CD4-positive, alpha-beta T cell treated with Interleukin-15 for 4 hours (primary cell): ENCODE measurements at regions not wholly inside any gene's neighbourhood (a gene's known extent, or its start where the extent isn't known, plus 50 kb on each side); places are given as distances from the start of the nearest gene placed in this dataset.
A peak's percentile ranks its signal among the peaks of the same experiment; 100 is the strongest.

ENCODE experiments used
- DNase-seq: peaks from one replicate; pipeline ENCODE4 v3.0.0-alpha.2; 2020; ENCODE audit warnings: low spot score

GRCh38 chr3:30332196-30333021, 274.0 kb upstream of the TGFBR2 start:
- no peak for DNase-seq

- no peak for DNase-seq
Observed at GRCh38 chr3:30333143-30333542, 273.3 kb upstream of the TGFBR2 start.

GRCh38 chr3:30333903-30334302, 272.5 kb upstream of the TGFBR2 start:
- no peak for DNase-seq

GRCh38 chr3:30340500-30340899, 265.9 kb upstream of the TGFBR2 start:
- DNase-seq: no peak

DNA sequence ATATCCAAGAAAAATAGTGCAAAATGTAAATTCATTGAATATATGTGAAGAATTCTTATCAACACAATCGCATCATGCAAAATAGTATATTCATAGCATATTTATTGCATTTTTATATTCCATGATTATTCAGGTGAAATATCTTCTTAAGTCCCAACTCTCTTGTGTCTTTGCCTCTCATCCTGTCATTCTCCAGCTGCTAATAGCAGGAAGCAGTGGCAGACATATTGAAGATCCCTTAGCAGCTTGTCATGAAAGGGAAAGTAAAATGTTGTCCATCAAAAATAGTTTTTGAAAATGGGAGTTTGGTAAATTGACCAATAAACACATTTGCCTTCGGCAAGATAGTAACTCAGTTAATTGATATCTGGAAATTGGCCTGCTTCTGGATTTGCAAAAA, 265.3 kb upstream of the TGFBR2 start:
- no peak for DNase-seq

DNA sequence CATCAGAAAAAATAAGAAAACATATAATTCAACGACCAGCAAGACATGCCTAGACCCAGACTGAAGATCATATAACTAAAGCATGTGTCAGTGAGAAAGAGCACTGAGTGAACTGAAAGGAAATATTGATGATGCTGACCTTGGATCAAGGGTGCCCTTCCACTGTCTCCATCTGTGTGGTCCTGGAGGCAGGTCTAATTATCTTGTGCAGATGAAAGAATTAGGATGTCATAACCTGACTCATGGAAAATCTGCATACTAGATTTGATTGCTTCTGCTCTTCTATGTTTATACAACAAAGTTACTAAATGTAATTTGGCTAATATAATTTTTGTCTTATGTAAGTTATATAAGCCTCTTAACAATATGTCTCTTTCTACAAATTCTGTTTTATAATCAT, 264.6 kb upstream of the TGFBR2 start:
- no peak for DNase-seq

DNA sequence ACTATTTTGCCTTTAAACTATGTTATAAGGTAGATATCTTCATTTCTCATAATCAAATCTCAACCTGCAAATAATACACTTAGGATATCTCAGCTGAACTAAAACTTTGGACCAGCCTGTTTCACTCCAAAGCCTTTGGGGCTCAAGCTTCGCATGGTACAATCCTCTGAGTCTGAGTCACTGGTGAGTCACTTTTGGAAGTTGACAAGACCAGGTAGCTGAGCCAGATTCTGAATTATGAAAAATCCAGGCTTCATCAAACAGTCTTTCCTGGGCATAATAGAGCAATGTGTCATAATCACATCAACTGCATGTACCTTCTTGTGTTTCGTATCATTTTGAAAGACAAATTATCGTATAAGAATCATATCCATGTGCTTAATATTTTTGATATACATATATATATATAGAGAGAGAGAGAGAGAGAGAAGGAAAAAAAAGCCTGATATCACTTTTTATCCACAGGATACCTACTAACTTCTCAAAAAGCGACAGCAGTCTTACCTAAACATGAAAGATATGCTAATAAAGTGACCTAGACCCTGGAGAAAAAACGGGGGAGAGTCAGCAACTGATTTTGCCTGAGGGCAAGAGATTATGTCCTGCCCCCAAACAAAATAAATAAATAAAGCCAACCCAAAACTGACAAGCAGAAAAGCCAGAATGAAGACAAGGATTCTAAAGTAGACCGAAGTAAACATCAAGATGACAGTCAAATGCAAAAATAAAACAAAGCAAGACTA, 263.9 kb upstream of the TGFBR2 start:
- no peak for DNase-seq

GRCh38 chr3:30343067-30343831, 263.2 kb upstream of the TGFBR2 start:
- DNase-seq: no peak

DNA sequence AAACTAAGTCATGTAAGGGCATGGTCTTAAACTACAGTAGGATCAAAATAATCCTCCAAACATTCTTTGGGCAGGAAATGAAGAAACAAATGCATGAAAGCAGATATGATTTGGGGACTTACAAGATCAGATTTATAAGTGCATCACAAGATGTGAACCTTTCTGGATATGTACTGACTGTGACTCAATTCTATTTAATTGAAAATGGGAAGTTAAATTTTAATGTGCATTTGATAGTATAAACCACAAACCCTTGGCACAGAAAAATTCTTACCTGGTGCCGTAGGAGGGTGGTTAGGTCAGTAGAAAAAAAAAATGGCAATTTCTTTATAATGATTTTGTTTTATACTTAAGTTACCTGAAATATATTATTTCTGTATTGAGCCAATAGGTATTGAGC, 262.5 kb upstream of the TGFBR2 start:
- no peak for DNase-seq

- DNase-seq: no peak
Observed at GRCh38 chr3:30344288-30344687, 262.1 kb upstream of the TGFBR2 start.

DNA sequence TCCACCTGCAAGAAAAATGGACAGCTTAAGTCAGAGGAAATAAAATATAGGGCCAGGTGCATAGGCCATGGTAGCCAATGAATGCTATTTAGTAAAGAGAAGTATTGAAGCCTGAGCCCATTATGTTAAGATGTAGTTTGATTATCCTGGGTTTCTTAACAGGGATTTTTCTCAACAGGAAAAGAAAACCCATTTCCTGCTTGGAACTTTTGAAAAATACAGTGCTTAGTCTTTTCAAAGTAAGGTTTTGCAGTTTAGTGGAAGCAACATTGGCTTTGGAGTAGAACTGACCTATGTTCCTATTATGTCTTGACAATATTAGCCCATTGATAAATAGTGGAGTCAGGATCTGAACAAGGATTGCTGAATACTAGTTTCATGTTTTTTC, 259.5 kb upstream of the TGFBR2 start:
- no peak for DNase-seq

DNA sequence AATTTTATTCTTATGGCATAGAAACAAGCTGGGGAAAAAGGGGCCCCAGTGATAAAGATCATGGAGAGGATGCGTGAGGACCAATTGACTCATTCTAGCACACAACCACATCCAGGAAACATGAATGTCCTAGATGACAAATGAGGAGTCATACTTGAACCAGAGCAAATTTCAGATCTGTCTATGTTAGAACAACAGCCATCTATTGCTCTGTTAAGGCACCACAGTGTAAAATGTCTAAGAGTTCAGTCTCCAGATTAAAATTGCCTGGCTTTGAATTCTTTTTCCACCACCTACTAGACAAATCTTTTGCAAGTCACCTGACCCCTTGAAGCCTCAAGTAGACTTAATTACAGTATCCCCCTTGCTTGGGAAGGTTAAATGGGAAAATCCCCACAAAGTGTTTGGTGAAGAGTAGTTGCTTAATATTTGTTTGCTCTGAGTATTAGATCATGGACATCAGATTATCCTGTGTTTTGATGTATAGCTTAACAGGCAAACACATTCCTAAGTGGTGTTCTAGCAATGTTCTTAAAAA, 258.7 kb upstream of the TGFBR2 start:
- peak; percentile 39 for DNase-seq

- no peak for DNase-seq
Observed at GRCh38 chr3:30349507-30349906, 256.9 kb upstream of the TGFBR2 start.

DNA sequence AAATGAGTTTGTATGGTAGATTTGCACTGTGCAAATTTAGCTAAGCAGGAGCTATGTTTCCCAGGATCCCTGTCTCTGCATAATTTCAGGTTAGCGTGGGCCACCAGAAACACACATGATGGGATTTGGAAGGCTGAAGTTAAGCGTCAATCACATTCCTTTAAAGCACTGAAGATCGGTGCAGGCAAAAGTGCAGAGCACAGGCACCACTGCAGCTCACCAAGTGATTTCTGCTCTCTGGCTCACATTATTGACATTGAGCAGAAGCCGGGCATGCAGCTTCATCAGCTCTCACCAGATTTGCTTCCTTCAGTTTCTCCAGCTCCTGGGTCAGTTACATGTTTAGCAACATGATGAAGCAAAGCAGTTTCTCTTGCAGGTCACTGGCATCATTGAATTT, 256.4 kb upstream of the TGFBR2 start:
- DNase-seq: no peak

- no peak for DNase-seq
Observed at GRCh38 chr3:30350901-30351300, 255.5 kb upstream of the TGFBR2 start.

GRCh38 chr3:30352410-30353318, 253.7 kb upstream of the TGFBR2 start:
- no peak for DNase-seq

GRCh38 chr3:30353711-30354467, 252.5 kb upstream of the TGFBR2 start:
- DNase-seq: peak; percentile 71

GRCh38 chr3:30354513-30354912, 251.9 kb upstream of the TGFBR2 start:
- no peak for DNase-seq

- no peak for DNase-seq
Observed at GRCh38 chr3:30354972-30355371, 251.4 kb upstream of the TGFBR2 start.

DNA sequence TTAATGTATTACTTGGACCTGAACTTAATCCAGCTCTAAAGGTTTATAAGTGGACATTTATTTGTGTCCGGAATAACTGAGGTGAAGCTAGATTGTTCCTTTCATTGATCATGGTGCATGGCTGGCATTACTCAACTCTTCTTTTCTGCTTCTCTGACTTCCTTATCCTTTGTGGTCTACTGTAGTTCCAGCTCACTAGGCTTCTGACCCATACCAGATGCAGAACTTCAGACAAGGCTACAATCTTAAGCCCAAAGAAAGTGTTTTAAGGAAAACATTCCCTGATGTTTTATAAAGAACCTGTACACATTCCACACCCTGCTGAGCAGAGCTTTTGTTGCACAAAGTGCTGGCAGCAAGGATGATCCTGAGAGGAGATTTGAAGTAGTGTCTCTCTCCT, 250.8 kb upstream of the TGFBR2 start:
- no peak for DNase-seq
